ENCODE measurements at regions not wholly inside any gene's neighbourhood (a gene's known extent, or its start where the extent isn't known, plus 50 kb on each side); places are given as distances from the start of the nearest gene placed in this dataset.

- TF ChIP-seq CTCF (IDR thresholded peaks at IDR 0.05; ENCODE audit: poor library complexity, severe bottlenecking) (no peak), POLR2AphosphoS5 (IDR thresholded peaks at IDR 0.05) (no peak), EP300 (conservative IDR thresholded peaks at IDR 0.05; ENCODE audit: poor library complexity, severe bottlenecking) (no peak), MXI1 (conservative IDR thresholded peaks at IDR 0.05; ENCODE audit: poor library complexity, severe bottlenecking) (no peak), EZH2 (IDR thresholded peaks at IDR 0.05; ENCODE audit: borderline replicate concordance, insufficient read depth, low read length, poor library complexity, severe bottlenecking) (no peak), SMC3 (conservative IDR thresholded peaks at IDR 0.05; ENCODE audit: poor library complexity) (no peak), REST (IDR thresholded peaks at IDR 0.05; ENCODE audit: borderline replicate concordance) (no peak), RAD21 (conservative IDR thresholded peaks at IDR 0.05) (no peak)
These were observed 1048.5 kb downstream of the GALC start for GRCh38 chr14:86944434-86944833.
